HCT116 (cell line): ENCODE measurements at regions not wholly inside any gene's neighbourhood (a gene's known extent, or its start where the extent isn't known, plus 50 kb on each side); places are given as distances from the start of the nearest gene placed in this dataset.

Experiments used
- ATAC-seq: fragments of 200-7000 bp; cut with Tn5 transposase; 2 replicates; pipeline ENCODE4 v1.9.1; 2020; ENCODE audit warnings: mild to moderate bottlenecking, moderate library complexity
- BruUV-seq: library from RNA; stranded (reverse); fragments of 400-500 nt; replicated peaks from 2 replicates; lab custom pipeline; 2021; lab: Mats Ljungman, UMichigan
- CTCF ChIA-PET: fragments of 300-600 bp; sonication (Branson Sonifier 250); formaldehyde crosslinking; loops from one replicate; lab custom pipeline; 2021; ENCODE audit warnings: antibody characterized with exemption; lab: Charles Lee
- POLR2A ChIA-PET: fragments of 300-600, 350-600 bp; sonication (Branson Sonifier 250); formaldehyde crosslinking; loops from one replicate; lab custom pipeline; 2021; ENCODE audit warnings: antibody characterized with exemption; lab: Charles Lee
- RAD21 ChIA-PET, 2 experiments: fragments of 300-600 bp; sonication (Branson Sonifier 250); formaldehyde crosslinking; loops; one replicate each; lab custom pipeline; 2023; ENCODE audit warnings: low total read pairs in 2 of 2; ENCODE audit not compliant: uncharacterized antibody in 2 of 2, unreplicated experiment in 2 of 2, low non-redundant PET in 1 of 2; lab: Charles Lee
- DNase-seq: peaks from one replicate; pipeline ENCODE4 v3.0.0-alpha.2; 2010; ENCODE audit warnings: low read depth, low spot score
- H2AFZ ChIP-seq: fragments of 200-600 bp; shearing (Covaris generic), sonication (generic); 2 replicates; pipeline ENCODE4 v1.6.1; 2017; ENCODE audit warnings: low read depth, mixed run types, mixed read lengths, antibody characterized with exemption, low read length; ENCODE audit not compliant: poor library complexity, severe bottlenecking
- H3K27ac ChIP-seq: 2 replicates; pipeline ENCODE4 v1.5.1; 2012; ENCODE audit warnings: low read depth, low read length
- H3K27me3 ChIP-seq: fragments of 200-600 bp; sonication (generic); 2 replicates; pipeline ENCODE4 v1.6.1; 2016; ENCODE audit warnings: mixed run types, low read length, mixed read lengths; ENCODE audit not compliant: insufficient read depth
- H3K36me3 ChIP-seq, 2 experiments: fragments of 200-500 bp in 1 of 2; fragments of 200-600 bp in 1 of 2; sonication (Bioruptor generic) in 1 of 2; sonication (generic) in 1 of 2; 2 replicates each; pipeline versions ENCODE4 v1.5.1 to v1.6.1; 2014 to 2016; ENCODE audit warnings: low read length in 2 of 2, inconsistent platforms in 1 of 2, mixed read lengths in 1 of 2, mixed run types in 1 of 2; ENCODE audit not compliant: insufficient read depth in 2 of 2, control insufficient read depth in 1 of 2
- H3K4me1 ChIP-seq, 2 experiments: fragments of 200-600 bp in 1 of 2; sonication (generic) in 1 of 2; 2 replicates each; pipeline versions ENCODE4 v1.5.1 to v1.6.1; 2012 to 2017; ENCODE audit warnings: low read length in 2 of 2, inconsistent platforms in 1 of 2, mild to moderate bottlenecking in 1 of 2, mixed read lengths in 1 of 2, mixed run types in 1 of 2, moderate library complexity in 1 of 2; ENCODE audit not compliant: insufficient read depth in 2 of 2, control insufficient read depth in 1 of 2
- H3K4me2 ChIP-seq: fragments of 200-600 bp; sonication (generic); 2 replicates; pipeline ENCODE4 v1.6.1; 2017; ENCODE audit warnings: mixed run types, low read length, mixed read lengths
- H3K4me3 ChIP-seq, 2 experiments: fragments of 200-600 bp in 1 of 2; sonication (generic) in 1 of 2; replicated peaks in 1 of 2; 2 replicates each; pipeline ENCODE4 v1.5.1; 2011 to 2016; ENCODE audit warnings: low read length in 2 of 2, control low read depth in 1 of 2, low read depth in 1 of 2, mild to moderate bottlenecking in 1 of 2, mixed read lengths in 1 of 2, mixed run types in 1 of 2
- H3K79me2 ChIP-seq: fragments of 200-600 bp; sonication (generic); 2 replicates; pipeline ENCODE4 v1.6.1; 2017; ENCODE audit warnings: mild to moderate bottlenecking, mixed run types, low read length, moderate library complexity, mixed read lengths; ENCODE audit not compliant: insufficient read depth
- H3K9ac ChIP-seq: fragments of 200-600 bp; sonication (generic); 2 replicates; pipeline ENCODE4 v1.6.1; 2016; ENCODE audit warnings: low read length, mixed read lengths
- H3K9me2 ChIP-seq: fragments of 200-600 bp; sonication (generic), shearing (Covaris generic); 2 replicates; pipeline ENCODE4 v1.6.1; 2017; ENCODE audit warnings: mixed run types, mild to moderate bottlenecking, moderate library complexity; ENCODE audit not compliant: insufficient read depth
- H3K9me3 ChIP-seq, 2 experiments: fragments of 200-500 bp in 1 of 2; fragments of 200-600 bp in 1 of 2; sonication (Bioruptor generic) in 1 of 2; sonication (generic) in 1 of 2; 2 replicates each; pipeline ENCODE4 v1.6.1; 2014 to 2017; ENCODE audit warnings: low read length in 2 of 2, mixed read lengths in 2 of 2, inconsistent platforms in 1 of 2, low read depth in 1 of 2, mild to moderate bottlenecking in 1 of 2, mixed run types in 1 of 2, moderate library complexity in 1 of 2; ENCODE audit not compliant: control insufficient read depth in 1 of 2, insufficient read depth in 1 of 2
- H4K20me1 ChIP-seq: fragments of 200-600 bp; sonication (generic), shearing (Covaris generic); 2 replicates; pipeline ENCODE4 v1.6.1; 2017; ENCODE audit warnings: mixed run types, mild to moderate bottlenecking, moderate library complexity; ENCODE audit not compliant: insufficient read depth
- CEBPB ChIP-seq: IDR thresholded peaks from 2 replicates; pipeline ENCODE4 v1.6.1; 2012; ENCODE audit warnings: low read depth
- EGR1 ChIP-seq: IDR thresholded peaks from 2 replicates; pipeline ENCODE4 v1.6.1; 2012; ENCODE audit warnings: low read depth
- EZH2 ChIP-seq: fragments of 200-600 bp; sonication (generic); IDR thresholded peaks from 2 replicates; pipeline ENCODE4 v1.6.1; 2017; ENCODE audit warnings: antibody characterized with exemption, mixed run types
- EZH2phosphoT487 ChIP-seq: fragments of 200-600 bp; IDR thresholded peaks from 2 replicates; pipeline ENCODE4 v1.6.1; 2018; ENCODE audit warnings: antibody characterized with exemption, borderline replicate concordance
- JUND ChIP-seq: IDR thresholded peaks from 2 replicates; pipeline ENCODE4 v1.6.1; 2012
- POLR2A ChIP-seq: IDR thresholded peaks from 2 replicates; pipeline ENCODE4 v1.7.0; 2011; ENCODE audit warnings: borderline replicate concordance; ENCODE audit not compliant: insufficient read depth, insufficient read length; ENCODE audit errors: extremely low read depth
- SP1 ChIP-seq: IDR thresholded peaks from 2 replicates; pipeline ENCODE4 v1.6.1; 2012; ENCODE audit warnings: low read depth
- intact Hi-C: fragments of 100-400 bp; cut with micrococcal nuclease; formaldehyde crosslinking; loops from 2 replicates; pipeline ENCODE4 v1.10.0; 2022
- TF ChIP-seq, protein P1 (sequence below): IDR thresholded peaks from 2 replicates; pipeline ENCODE4 v1.6.1; 2012
- TF ChIP-seq, protein P2 (sequence below): IDR thresholded peaks from 2 replicates; pipeline ENCODE4 v1.6.1; 2012; ENCODE audit warnings: low read depth

DNA sequence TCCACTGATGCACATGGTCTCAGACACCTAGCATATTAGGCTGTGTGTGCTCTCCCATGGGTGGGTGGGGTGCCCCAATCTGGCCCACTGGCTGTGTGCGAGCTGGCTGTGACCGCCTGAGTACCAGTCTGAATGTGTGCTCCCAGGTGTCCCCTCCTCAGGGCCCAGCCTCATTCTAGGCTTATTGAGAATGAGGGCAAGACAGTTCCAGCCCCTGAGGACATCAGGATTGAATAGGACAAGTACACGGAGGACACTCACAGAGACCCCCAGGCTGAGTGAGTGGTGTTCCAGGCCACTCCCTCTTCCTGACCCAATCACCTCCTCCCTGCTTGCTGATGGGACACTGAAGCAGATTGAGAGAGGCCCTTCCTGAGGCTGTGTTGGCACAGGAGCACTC lies 116.1 kb upstream of the RAB6C start:
- no peak for ATAC-seq
- ChIA-PET CTCF (no interaction called here), RAD21 (no interaction called here), POLR2A (no interaction called here)
- Histone ChIP-seq H3K9ac (no peak overlapping the region), H3K27me3 (no peaks in the 10 kb centered on the region), H3K4me2 (no peak overlapping the region), H3K36me3 (no peaks in the 10 kb centered on the region), H2AFZ (no peak overlapping the region), H3K4me3 (no peak overlapping the region), H3K4me1 (no peaks in the 10 kb centered on the region), H4K20me1 (no peaks in the 10 kb centered on the region), H3K9me2 (no peaks in the 10 kb centered on the region), H3K27ac (no peak overlapping the region), H3K79me2 (no peaks in the 10 kb centered on the region), H3K9me3 (no peaks in the 10 kb centered on the region)
- no TSS peak for BruUV-seq
- TF ChIP-seq CEBPB (no peak), EZH2phosphoT487 (no peak), POLR2A (no peak), EGR1 (no peak), SP1 (no peak)
- TF ChIP-seq, protein P1, sequence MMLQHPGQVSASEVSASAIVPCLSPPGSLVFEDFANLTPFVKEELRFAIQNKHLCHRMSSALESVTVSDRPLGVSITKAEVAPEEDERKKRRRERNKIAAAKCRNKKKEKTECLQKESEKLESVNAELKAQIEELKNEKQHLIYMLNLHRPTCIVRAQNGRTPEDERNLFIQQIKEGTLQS = no peak
- TF ChIP-seq, protein P2, sequence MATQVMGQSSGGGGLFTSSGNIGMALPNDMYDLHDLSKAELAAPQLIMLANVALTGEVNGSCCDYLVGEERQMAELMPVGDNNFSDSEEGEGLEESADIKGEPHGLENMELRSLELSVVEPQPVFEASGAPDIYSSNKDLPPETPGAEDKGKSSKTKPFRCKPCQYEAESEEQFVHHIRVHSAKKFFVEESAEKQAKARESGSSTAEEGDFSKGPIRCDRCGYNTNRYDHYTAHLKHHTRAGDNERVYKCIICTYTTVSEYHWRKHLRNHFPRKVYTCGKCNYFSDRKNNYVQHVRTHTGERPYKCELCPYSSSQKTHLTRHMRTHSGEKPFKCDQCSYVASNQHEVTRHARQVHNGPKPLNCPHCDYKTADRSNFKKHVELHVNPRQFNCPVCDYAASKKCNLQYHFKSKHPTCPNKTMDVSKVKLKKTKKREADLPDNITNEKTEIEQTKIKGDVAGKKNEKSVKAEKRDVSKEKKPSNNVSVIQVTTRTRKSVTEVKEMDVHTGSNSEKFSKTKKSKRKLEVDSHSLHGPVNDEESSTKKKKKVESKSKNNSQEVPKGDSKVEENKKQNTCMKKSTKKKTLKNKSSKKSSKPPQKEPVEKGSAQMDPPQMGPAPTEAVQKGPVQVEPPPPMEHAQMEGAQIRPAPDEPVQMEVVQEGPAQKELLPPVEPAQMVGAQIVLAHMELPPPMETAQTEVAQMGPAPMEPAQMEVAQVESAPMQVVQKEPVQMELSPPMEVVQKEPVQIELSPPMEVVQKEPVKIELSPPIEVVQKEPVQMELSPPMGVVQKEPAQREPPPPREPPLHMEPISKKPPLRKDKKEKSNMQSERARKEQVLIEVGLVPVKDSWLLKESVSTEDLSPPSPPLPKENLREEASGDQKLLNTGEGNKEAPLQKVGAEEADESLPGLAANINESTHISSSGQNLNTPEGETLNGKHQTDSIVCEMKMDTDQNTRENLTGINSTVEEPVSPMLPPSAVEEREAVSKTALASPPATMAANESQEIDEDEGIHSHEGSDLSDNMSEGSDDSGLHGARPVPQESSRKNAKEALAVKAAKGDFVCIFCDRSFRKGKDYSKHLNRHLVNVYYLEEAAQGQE = no peak
- intact Hi-C loops = no loop called here
- no peak for DNase-seq

DNA sequence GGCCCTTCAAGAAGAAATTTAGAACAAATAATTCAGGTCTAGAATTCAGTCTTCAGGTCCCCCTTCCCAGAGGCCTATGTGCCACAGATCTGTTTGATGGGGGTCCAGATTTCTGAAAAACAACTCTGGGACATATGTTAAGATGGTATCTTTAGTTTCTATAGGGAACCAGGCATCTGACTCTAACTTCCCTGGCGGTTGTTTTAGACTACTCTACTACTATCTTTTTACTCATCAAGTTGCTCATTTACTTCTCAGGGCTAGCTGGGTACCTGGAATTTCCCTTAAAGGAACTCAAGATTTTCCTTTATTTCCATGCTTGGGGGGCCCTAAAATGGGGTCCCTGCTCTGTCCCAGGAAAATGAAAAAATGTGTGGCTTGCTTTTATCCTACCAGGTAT lies 114.7 kb upstream of the RAB6C start:
- Histone ChIP-seq H3K36me3 (no peaks in the 10 kb centered on the region), H4K20me1 (no peaks in the 10 kb centered on the region), H2AFZ (no peak overlapping the region), H3K4me2 (no peak overlapping the region), H3K4me3 (no peak overlapping the region), H3K27ac (no peak overlapping the region), H3K9me3 (no peaks in the 10 kb centered on the region), H3K79me2 (no peaks in the 10 kb centered on the region), H3K9ac (no peak overlapping the region), H3K4me1 (no peaks in the 10 kb centered on the region), H3K27me3 (no peaks in the 10 kb centered on the region), H3K9me2 (no peaks in the 10 kb centered on the region)
- intact Hi-C loops = no loop called here
- DNase-seq (no peak), ATAC-seq (no peak)
- RAD21 ChIA-PET = no interaction called here
- no peak for TF ChIP-seq EZH2
- TF ChIP-seq, protein P2 = no peak
- TF ChIP-seq, protein P1 = no peak
- TF ChIP-seq JUND = no peak
- BruUV-seq = no TSS peak
- POLR2A ChIA-PET = no interaction called here
- CTCF ChIA-PET = no interaction called here
